ENCODE measurements at regions not wholly inside any gene's neighbourhood (a gene's known extent, or its start where the extent isn't known, plus 50 kb on each side); places are given as distances from the start of the nearest gene placed in this dataset.

DNA sequence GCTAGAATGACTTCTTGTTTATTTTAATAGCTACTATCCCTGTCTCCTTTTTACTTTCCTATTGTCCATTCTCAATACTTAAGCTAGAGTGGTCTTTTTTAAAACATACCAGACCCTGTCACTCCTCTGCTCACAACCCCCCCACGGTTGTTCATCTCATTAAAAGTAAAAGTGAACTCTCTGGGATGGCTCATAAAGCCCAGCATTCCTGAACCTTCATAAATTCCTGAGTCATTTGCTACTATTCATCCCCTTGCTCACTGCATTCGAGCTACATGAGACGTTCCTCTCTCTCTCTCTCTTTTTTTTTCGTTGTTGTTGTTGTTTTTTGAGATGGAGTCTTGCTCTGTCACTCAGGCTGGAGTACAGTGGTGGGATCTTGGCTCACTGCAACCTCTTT is 148.7 kb upstream of the DSEL start:
- H3K4me3 ChIP-seq = no peak overlapping the region
- no peaks in the 10 kb centered on the region for H3K9me3 ChIP-seq (ENCODE audit: low read depth)
- TF ChIP-seq EZH2phosphoT487 (IDR thresholded peaks at IDR 0.05; ENCODE audit: low read depth, severe bottlenecking, unreplicated experiment) = no peak
- TF ChIP-seq EZH2 (IDR thresholded peaks at IDR 0.05; ENCODE audit: borderline replicate concordance) = no peak
- TF ChIP-seq, protein P1, sequence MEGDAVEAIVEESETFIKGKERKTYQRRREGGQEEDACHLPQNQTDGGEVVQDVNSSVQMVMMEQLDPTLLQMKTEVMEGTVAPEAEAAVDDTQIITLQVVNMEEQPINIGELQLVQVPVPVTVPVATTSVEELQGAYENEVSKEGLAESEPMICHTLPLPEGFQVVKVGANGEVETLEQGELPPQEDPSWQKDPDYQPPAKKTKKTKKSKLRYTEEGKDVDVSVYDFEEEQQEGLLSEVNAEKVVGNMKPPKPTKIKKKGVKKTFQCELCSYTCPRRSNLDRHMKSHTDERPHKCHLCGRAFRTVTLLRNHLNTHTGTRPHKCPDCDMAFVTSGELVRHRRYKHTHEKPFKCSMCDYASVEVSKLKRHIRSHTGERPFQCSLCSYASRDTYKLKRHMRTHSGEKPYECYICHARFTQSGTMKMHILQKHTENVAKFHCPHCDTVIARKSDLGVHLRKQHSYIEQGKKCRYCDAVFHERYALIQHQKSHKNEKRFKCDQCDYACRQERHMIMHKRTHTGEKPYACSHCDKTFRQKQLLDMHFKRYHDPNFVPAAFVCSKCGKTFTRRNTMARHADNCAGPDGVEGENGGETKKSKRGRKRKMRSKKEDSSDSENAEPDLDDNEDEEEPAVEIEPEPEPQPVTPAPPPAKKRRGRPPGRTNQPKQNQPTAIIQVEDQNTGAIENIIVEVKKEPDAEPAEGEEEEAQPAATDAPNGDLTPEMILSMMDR (IDR thresholded peaks at IDR 0.05; ENCODE audit: poor library complexity) = no peak
- no peaks in the 10 kb centered on the region for H4K20me1 ChIP-seq (ENCODE audit: insufficient read depth, poor library complexity, severe bottlenecking)
- H3K4me2 ChIP-seq = no peak overlapping the region
- H2AFZ ChIP-seq = no peak overlapping the region
- H3K4me1 ChIP-seq (ENCODE audit: insufficient read depth) = no peaks in the 10 kb centered on the region
- WGBS (ENCODE audit: low lambda C conversion rate, missing lambda C conversion rate) = 52% methylated on average over 4 of the region's 4 CpGs
- no peaks in the 10 kb centered on the region for H3K79me2 ChIP-seq
- no peak overlapping the region for H3K27ac ChIP-seq
- no peaks in the 10 kb centered on the region for H3K27me3 ChIP-seq
- no peaks in the 10 kb centered on the region for H3K9me2 ChIP-seq (replicated peaks; ENCODE audit: insufficient read depth)
- DNase-seq (ENCODE audit: low spot score) = no peak
- H3K36me3 ChIP-seq (replicated peaks; ENCODE audit: insufficient read depth, low read depth) = no peaks in the 10 kb centered on the region

DNA sequence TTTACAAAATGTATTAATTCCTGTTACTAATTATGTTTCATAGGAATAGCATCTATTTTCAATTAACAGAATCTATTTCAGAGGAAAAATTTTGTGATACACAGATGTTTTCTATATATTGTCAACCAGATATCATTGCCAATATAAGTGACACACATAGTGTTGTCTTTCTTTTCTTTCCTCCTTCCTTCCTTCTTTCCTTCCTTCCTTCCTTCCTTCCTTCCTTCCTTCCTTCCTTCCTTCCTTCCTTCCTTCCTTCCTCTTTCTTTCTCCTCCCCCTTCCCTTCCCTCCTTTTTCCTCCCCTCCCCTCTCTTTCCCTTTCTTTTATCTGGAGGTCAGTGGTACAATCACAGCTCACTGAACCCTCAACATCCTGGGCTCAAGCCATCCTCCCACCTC is 146.5 kb upstream of the DSEL start:
- Histone ChIP-seq H3K79me2 (no peaks in the 10 kb centered on the region), H3K4me2 (no peak overlapping the region), H3K4me1 (ENCODE audit: insufficient read depth) (no peaks in the 10 kb centered on the region), H2AFZ (no peak overlapping the region), H3K9me3 (ENCODE audit: low read depth) (no peaks in the 10 kb centered on the region), H3K27me3 (no peaks in the 10 kb centered on the region), H4K20me1 (ENCODE audit: insufficient read depth, poor library complexity, severe bottlenecking) (no peaks in the 10 kb centered on the region), H3K36me3 (replicated peaks; ENCODE audit: insufficient read depth, low read depth) (no peaks in the 10 kb centered on the region), H3K4me3 (no peak overlapping the region), H3K27ac (no peak overlapping the region), H3K9me2 (replicated peaks; ENCODE audit: insufficient read depth) (no peaks in the 10 kb centered on the region)
- TF ChIP-seq EZH2phosphoT487 (IDR thresholded peaks at IDR 0.05; ENCODE audit: low read depth, severe bottlenecking, unreplicated experiment) (no peak), EZH2 (IDR thresholded peaks at IDR 0.05; ENCODE audit: borderline replicate concordance) (no peak)
- TF ChIP-seq, protein P1 (IDR thresholded peaks at IDR 0.05; ENCODE audit: poor library complexity) = no peak
- DNase-seq (ENCODE audit: low spot score) = no peak

DNA sequence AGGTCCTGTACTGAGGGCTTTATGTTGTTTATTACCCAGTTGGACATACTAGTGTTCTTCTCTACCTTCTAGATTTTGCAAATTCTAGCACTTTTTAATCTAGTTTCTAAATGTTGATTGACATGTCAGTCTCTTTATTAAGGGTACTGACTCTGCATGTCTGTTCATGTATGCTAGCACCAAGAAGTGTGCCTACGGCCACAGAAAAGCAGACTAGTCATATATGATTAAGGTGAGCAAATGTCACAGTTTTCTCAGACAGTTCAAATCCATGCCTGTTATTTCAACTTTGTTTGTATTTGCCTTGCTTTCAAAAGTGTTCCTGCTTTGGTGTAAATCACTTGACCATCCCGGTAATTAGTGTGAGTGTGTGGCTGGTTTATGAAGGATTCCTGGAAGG is 145.0 kb upstream of the DSEL start:
- no peaks in the 10 kb centered on the region for H3K79me2 ChIP-seq
- no peaks in the 10 kb centered on the region for H3K36me3 ChIP-seq (replicated peaks; ENCODE audit: insufficient read depth, low read depth)
- TF ChIP-seq EZH2phosphoT487 (IDR thresholded peaks at IDR 0.05; ENCODE audit: low read depth, severe bottlenecking, unreplicated experiment) (no peak), EZH2 (IDR thresholded peaks at IDR 0.05; ENCODE audit: borderline replicate concordance) (no peak)
- TF ChIP-seq, protein P1 (IDR thresholded peaks at IDR 0.05; ENCODE audit: poor library complexity) = no peak
- DNase-seq (ENCODE audit: low spot score) = no peak
- no peak overlapping the region for H3K27ac ChIP-seq
- no peaks in the 10 kb centered on the region for H3K27me3 ChIP-seq
- H4K20me1 ChIP-seq (ENCODE audit: insufficient read depth, poor library complexity, severe bottlenecking) = no peaks in the 10 kb centered on the region
- no peak overlapping the region for H3K4me2 ChIP-seq
- no peak overlapping the region for H3K4me3 ChIP-seq
- no peaks in the 10 kb centered on the region for H3K9me2 ChIP-seq (replicated peaks; ENCODE audit: insufficient read depth)
- H3K9me3 ChIP-seq (ENCODE audit: low read depth) = no peaks in the 10 kb centered on the region
- no peaks in the 10 kb centered on the region for H3K4me1 ChIP-seq (ENCODE audit: insufficient read depth)
- no peak overlapping the region for H2AFZ ChIP-seq
- 73% methylated on average over 2 of the region's 2 CpGs for WGBS (ENCODE audit: low lambda C conversion rate, missing lambda C conversion rate)

DNA sequence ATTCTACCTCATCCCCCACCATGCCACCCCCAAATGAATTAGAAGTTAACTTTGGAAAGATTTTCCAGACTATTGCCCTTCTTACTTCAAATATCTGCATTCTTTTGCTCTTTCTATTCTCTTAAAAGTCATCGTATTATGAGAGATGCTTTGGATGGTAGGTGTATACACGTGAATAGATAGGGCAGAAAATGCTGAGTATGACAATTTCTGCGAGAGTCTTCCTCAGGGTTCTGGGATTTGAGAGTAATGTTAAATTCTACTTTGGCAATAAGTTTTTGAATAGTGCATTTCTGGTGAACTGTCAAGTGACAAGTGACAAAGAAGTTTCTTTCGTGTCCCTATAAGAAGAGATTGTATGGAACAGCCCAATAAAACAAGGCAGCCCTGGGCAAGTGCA is 137.6 kb upstream of the DSEL start:
- Histone ChIP-seq H2AFZ (no peak overlapping the region), H3K9me3 (ENCODE audit: low read depth) (no peaks in the 10 kb centered on the region), H3K4me2 (no peak overlapping the region), H3K27me3 (no peaks in the 10 kb centered on the region), H3K27ac (no peak overlapping the region), H3K36me3 (replicated peaks; ENCODE audit: insufficient read depth, low read depth) (no peaks in the 10 kb centered on the region), H3K4me3 (no peak overlapping the region), H3K4me1 (ENCODE audit: insufficient read depth) (no peaks in the 10 kb centered on the region), H3K79me2 (no peaks in the 10 kb centered on the region), H3K9me2 (replicated peaks; ENCODE audit: insufficient read depth) (no peaks in the 10 kb centered on the region), H4K20me1 (ENCODE audit: insufficient read depth, poor library complexity, severe bottlenecking) (no peaks in the 10 kb centered on the region)
- WGBS (ENCODE audit: low lambda C conversion rate, missing lambda C conversion rate) = 87% methylated on average over 4 of the region's 4 CpGs
- TF ChIP-seq EZH2phosphoT487 (IDR thresholded peaks at IDR 0.05; ENCODE audit: low read depth, severe bottlenecking, unreplicated experiment) = no peak
- TF ChIP-seq, protein P1 (IDR thresholded peaks at IDR 0.05; ENCODE audit: poor library complexity) = no peak
- TF ChIP-seq EZH2 (IDR thresholded peaks at IDR 0.05; ENCODE audit: borderline replicate concordance) = no peak
- DNase-seq (ENCODE audit: low spot score) = no peak

All from hepatocyte (in vitro differentiated cells).